ENCODE measurements at regions not wholly inside any gene's neighbourhood (a gene's known extent, or its start where the extent isn't known, plus 50 kb on each side); places are given as distances from the start of the nearest gene placed in this dataset.

GRCh38 chr11:88433536-88434230 lies 96.1 kb upstream of the CTSC start:
- no peaks in the 10 kb centered on the region for H3K27me3 ChIP-seq (ENCODE audit: control insufficient read depth, insufficient read depth, low read length)
- FAIRE-seq (no peak), DNase-seq (ENCODE audit: low read depth) (no peak)
- TF ChIP-seq CTCF (IDR thresholded peaks at IDR 0.05; ENCODE audit: insufficient read depth, low read length, severe bottlenecking) = no peak
- no peak overlapping the region for H3K4me3 ChIP-seq (ENCODE audit: low read depth, low read length)
- H3K36me3 ChIP-seq (ENCODE audit: control insufficient read depth, insufficient read depth, low read length) = no peaks in the 10 kb centered on the region

GRCh38 chr11:88431675-88432341 lies 94.3 kb upstream of the CTSC start:
- TF ChIP-seq CTCF (IDR thresholded peaks at IDR 0.05; ENCODE audit: insufficient read depth, low read length, severe bottlenecking) = no peak
- DNase-seq (ENCODE audit: low read depth) (peak; percentile 53), FAIRE-seq (peak; percentile 52)
- no peaks in the 10 kb centered on the region for H3K27me3 ChIP-seq (ENCODE audit: control insufficient read depth, insufficient read depth, low read length)
- H3K4me3 ChIP-seq (ENCODE audit: low read depth, low read length) = no peak overlapping the region
- no peaks in the 10 kb centered on the region for H3K36me3 ChIP-seq (ENCODE audit: control insufficient read depth, insufficient read depth, low read length)

GRCh38 chr11:88428959-88429358 lies 91.4 kb upstream of the CTSC start:
- no peak for TF ChIP-seq CTCF (IDR thresholded peaks at IDR 0.05; ENCODE audit: insufficient read depth, low read length, severe bottlenecking)
- H3K4me3 ChIP-seq (ENCODE audit: low read depth, low read length) = no peak overlapping the region
- FAIRE-seq = no peak
- DNase-seq (ENCODE audit: low read depth) = no peak
- no peaks in the 10 kb centered on the region for H3K27me3 ChIP-seq (ENCODE audit: control insufficient read depth, insufficient read depth, low read length)
- no peaks in the 10 kb centered on the region for H3K36me3 ChIP-seq (ENCODE audit: control insufficient read depth, insufficient read depth, low read length)

- H3K4me3 ChIP-seq (ENCODE audit: low read depth, low read length) = no peak overlapping the region
- DNase-seq (ENCODE audit: low read depth) (no peak), FAIRE-seq (no peak)
- no peaks in the 10 kb centered on the region for H3K27me3 ChIP-seq (ENCODE audit: control insufficient read depth, insufficient read depth, low read length)
- no peaks in the 10 kb centered on the region for H3K36me3 ChIP-seq (ENCODE audit: control insufficient read depth, insufficient read depth, low read length)
- TF ChIP-seq CTCF (IDR thresholded peaks at IDR 0.05; ENCODE audit: insufficient read depth, low read length, severe bottlenecking) = no peak
These were observed 90.2 kb upstream of the CTSC start for GRCh38 chr11:88427719-88428118.

- Histone ChIP-seq H3K36me3 (ENCODE audit: control insufficient read depth, insufficient read depth, low read length) (no peaks in the 10 kb centered on the region), H3K27me3 (ENCODE audit: control insufficient read depth, insufficient read depth, low read length) (no peaks in the 10 kb centered on the region), H3K4me3 (ENCODE audit: low read depth, low read length) (no peak overlapping the region)
- FAIRE-seq (peak; percentile 28), DNase-seq (ENCODE audit: low read depth) (no peak)
- TF ChIP-seq CTCF (IDR thresholded peaks at IDR 0.05; ENCODE audit: insufficient read depth, low read length, severe bottlenecking) = no peak
These were observed 87.3 kb upstream of the CTSC start for GRCh38 chr11:88424881-88425280.

Measured in bronchial epithelial cell (primary cell).